ENCODE measurements at regions not wholly inside any gene's neighbourhood (a gene's known extent, or its start where the extent isn't known, plus 50 kb on each side); places are given as distances from the start of the nearest gene placed in this dataset.

DNA sequence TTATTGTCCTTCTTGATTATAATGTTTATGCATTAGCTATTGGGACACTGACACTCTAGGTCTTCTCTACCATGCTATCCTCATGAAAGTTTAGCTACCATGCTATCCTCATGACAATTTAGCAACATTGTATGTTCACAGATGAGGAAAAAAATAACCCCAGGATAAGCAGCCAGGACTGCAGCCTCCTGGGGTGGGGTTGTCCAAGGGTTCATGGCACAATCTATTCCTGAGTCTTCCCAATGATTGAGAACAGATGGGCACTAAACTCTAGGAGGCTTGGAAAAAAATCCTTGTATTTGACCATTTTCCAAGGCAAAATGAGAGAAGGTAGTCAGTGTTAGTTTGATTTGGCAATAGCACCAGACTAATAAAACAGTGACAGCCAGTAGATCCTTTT lies 619.8 kb upstream of the LCORL start:
- TF ChIP-seq, protein P1, sequence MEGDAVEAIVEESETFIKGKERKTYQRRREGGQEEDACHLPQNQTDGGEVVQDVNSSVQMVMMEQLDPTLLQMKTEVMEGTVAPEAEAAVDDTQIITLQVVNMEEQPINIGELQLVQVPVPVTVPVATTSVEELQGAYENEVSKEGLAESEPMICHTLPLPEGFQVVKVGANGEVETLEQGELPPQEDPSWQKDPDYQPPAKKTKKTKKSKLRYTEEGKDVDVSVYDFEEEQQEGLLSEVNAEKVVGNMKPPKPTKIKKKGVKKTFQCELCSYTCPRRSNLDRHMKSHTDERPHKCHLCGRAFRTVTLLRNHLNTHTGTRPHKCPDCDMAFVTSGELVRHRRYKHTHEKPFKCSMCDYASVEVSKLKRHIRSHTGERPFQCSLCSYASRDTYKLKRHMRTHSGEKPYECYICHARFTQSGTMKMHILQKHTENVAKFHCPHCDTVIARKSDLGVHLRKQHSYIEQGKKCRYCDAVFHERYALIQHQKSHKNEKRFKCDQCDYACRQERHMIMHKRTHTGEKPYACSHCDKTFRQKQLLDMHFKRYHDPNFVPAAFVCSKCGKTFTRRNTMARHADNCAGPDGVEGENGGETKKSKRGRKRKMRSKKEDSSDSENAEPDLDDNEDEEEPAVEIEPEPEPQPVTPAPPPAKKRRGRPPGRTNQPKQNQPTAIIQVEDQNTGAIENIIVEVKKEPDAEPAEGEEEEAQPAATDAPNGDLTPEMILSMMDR (IDR thresholded peaks at IDR 0.05): no peak
- TF ChIP-seq POLR2A (IDR thresholded peaks at IDR 0.05): no peak

All from heart left ventricle (tissue), 13 donors.